ENCODE measurements at regions not wholly inside any gene's neighbourhood (a gene's known extent, or its start where the extent isn't known, plus 50 kb on each side); places are given as distances from the start of the nearest gene placed in this dataset.
"Not testable (repeated sequence)": the region's sequence is repeated elsewhere in the genome, so short reads cannot be mapped to it uniquely, and the experiment has no call there.

GRCh38 chr11:80282643-80283042 is 841.8 kb upstream of the TENM4 start:
- H3K27ac Mint-ChIP-seq, result no peak overlapping the region
- CTCF ChIA-PET, result no interaction called here

GRCh38 chr11:80281194-80281593 is 840.4 kb upstream of the TENM4 start:
- no peak overlapping the region for H3K27ac Mint-ChIP-seq
- H3K4me1 Mint-ChIP-seq (ENCODE audit: low read depth), result no peaks in the 10 kb centered on the region
- intact Hi-C loops (cut with micrococcal nuclease), result no loop called here
- H3K36me3 Mint-ChIP-seq (ENCODE audit: low read depth), result no peaks in the 10 kb centered on the region
- peaks cover 4% of the 10 kb centered on the region for H3K9me3 Mint-ChIP-seq
- DNase-seq, result no peak
- POLR2A ChIA-PET, result no interaction called here
- no peaks in the 10 kb centered on the region for H3K27me3 Mint-ChIP-seq
- CTCF ChIA-PET, result no interaction called here
- H3K4me3 Mint-ChIP-seq, result no peak overlapping the region
- no peak for ATAC-seq
- TF ChIP-seq CTCF (IDR thresholded peaks at IDR 0.05), result no peak

More at GRCh38 chr11:80282643-80283042, 841.8 kb upstream of the TENM4 start:
- peaks cover 4% of the 10 kb centered on the region for H3K9me3 Mint-ChIP-seq
- no peaks in the 10 kb centered on the region for H3K36me3 Mint-ChIP-seq (ENCODE audit: low read depth)
- POLR2A ChIA-PET, result no interaction called here
- H3K4me3 Mint-ChIP-seq, result no peak overlapping the region
- intact Hi-C loops (cut with micrococcal nuclease), result no loop called here
- no peaks in the 10 kb centered on the region for H3K27me3 Mint-ChIP-seq
- no peaks in the 10 kb centered on the region for H3K4me1 Mint-ChIP-seq (ENCODE audit: low read depth)
- ATAC-seq, result no peak
- no peak for TF ChIP-seq CTCF (IDR thresholded peaks at IDR 0.05)
- no peak for DNase-seq

GRCh38 chr11:80280737-80281136 is 839.9 kb upstream of the TENM4 start:
- CTCF ChIA-PET, result no interaction called here
- Mint-ChIP-seq H3K9me3 (peaks cover 4% of the 10 kb centered on the region), H3K27ac (no peak overlapping the region), H3K4me3 (no peak overlapping the region), H3K4me1 (ENCODE audit: low read depth) (no peaks in the 10 kb centered on the region), H3K27me3 (no peaks in the 10 kb centered on the region), H3K36me3 (ENCODE audit: low read depth) (no peaks in the 10 kb centered on the region)
- intact Hi-C loops (cut with micrococcal nuclease), result no loop called here
- DNase-seq, result no peak
- POLR2A ChIA-PET, result no interaction called here
- TF ChIP-seq CTCF (IDR thresholded peaks at IDR 0.05), result no peak
- ATAC-seq, result no peak

GRCh38 chr11:80261776-80262175 is 820.9 kb upstream of the TENM4 start:
- CTCF ChIA-PET, result no interaction called here
- intact Hi-C loops (cut with micrococcal nuclease), result no loop called here
- peaks cover 5% of the 10 kb centered on the region for H3K9me3 Mint-ChIP-seq
- H3K4me1 Mint-ChIP-seq (ENCODE audit: low read depth), result no peaks in the 10 kb centered on the region
- no peaks in the 10 kb centered on the region for H3K36me3 Mint-ChIP-seq (ENCODE audit: low read depth)
- POLR2A ChIA-PET, result no interaction called here
- TF ChIP-seq CTCF (IDR thresholded peaks at IDR 0.05), result no peak
- DNase-seq, result no peak
- H3K27ac Mint-ChIP-seq, result no peak overlapping the region
- ATAC-seq, result no peak
- H3K27me3 Mint-ChIP-seq, result no peaks in the 10 kb centered on the region
- no peak overlapping the region for H3K4me3 Mint-ChIP-seq

GRCh38 chr11:80257319-80258015 is 816.6 kb upstream of the TENM4 start:
- H3K4me1 Mint-ChIP-seq (ENCODE audit: low read depth); CTCF ChIA-PET; ATAC-seq; H3K4me3 Mint-ChIP-seq; intact Hi-C loops (cut with micrococcal nuclease); H3K9me3 Mint-ChIP-seq; H3K36me3 Mint-ChIP-seq (ENCODE audit: low read depth); H3K27me3 Mint-ChIP-seq; H3K27ac Mint-ChIP-seq; DNase-seq; POLR2A ChIA-PET: not testable (repeated sequence)

GRCh38 chr11:80255021-80255420 is 814.2 kb upstream of the TENM4 start:
- no peak for ATAC-seq
- peaks cover 2% of the 10 kb centered on the region for H3K9me3 Mint-ChIP-seq
- ChIA-PET CTCF (no interaction called here), POLR2A (no interaction called here)
- H3K36me3 Mint-ChIP-seq (ENCODE audit: low read depth), result no peaks in the 10 kb centered on the region
- no peak overlapping the region for H3K27ac Mint-ChIP-seq
- intact Hi-C loops (cut with micrococcal nuclease), result no loop called here
- H3K4me3 Mint-ChIP-seq, result no peak overlapping the region
- H3K27me3 Mint-ChIP-seq, result no peaks in the 10 kb centered on the region
- H3K4me1 Mint-ChIP-seq (ENCODE audit: low read depth), result no peaks in the 10 kb centered on the region
- no peak for TF ChIP-seq CTCF (IDR thresholded peaks at IDR 0.05)
- DNase-seq, result no peak
